Motor neuron (in vitro differentiated cells): ENCODE measurements at regions not wholly inside any gene's neighbourhood (a gene's known extent, or its start where the extent isn't known, plus 50 kb on each side); places are given as distances from the start of the nearest gene placed in this dataset.

Experiments used
- ATAC-seq, 8 experiments: fragments of 200-7000 bp; cut with Tn5 transposase; replicated peaks in 6 of 8; 2 replicates each; pipeline ENCODE4 v1.8.0; 2021; ENCODE audit warnings: mild to moderate bottlenecking in 8 of 8, moderate library complexity in 8 of 8
- H3K27ac ChIP-seq, 2 donors: fragments of 250-450 bp; sonication (Bioruptor Pico); 2 replicates each; pipeline ENCODE4 v1.9.0; 2021; ENCODE audit warnings: antibody characterized with exemption in 2 of 2, mild to moderate bottlenecking in 2 of 2, moderate library complexity in 1 of 2
- H3K4me1 ChIP-seq, 2 donors: fragments of 250-450 bp; sonication (Bioruptor Pico); replicated peaks in 1 of 2; 2 replicates each; pipeline ENCODE4 v1.6.1; 2021; ENCODE audit warnings: antibody characterized with exemption in 2 of 2, mild to moderate bottlenecking in 2 of 2, moderate library complexity in 1 of 2
- H3K4me3 ChIP-seq, 5 donors: fragments of 250-450 bp; sonication (Bioruptor Pico); 2 replicates each; pipeline ENCODE4 v1.9.0; 2021; ENCODE audit warnings: antibody characterized with exemption in 5 of 5, mild to moderate bottlenecking in 5 of 5, moderate library complexity in 4 of 5
- WGBS, 10 experiments: fragments of 450-650 bp; shearing (Covaris generic); methylation state at CpG; one replicate each; pipeline ENCODE4 v1.0.0; 2022; 5-methylcytosine and 5-hydroxymethylcytosine counted together
- in situ Hi-C, 9 experiments: fragments of 400-800 bp; cut with MboI; loops; one replicate each; pipeline ENCODE4 v1.15.0; 2021; ENCODE audit warnings: low sequenced_read_pairs in 9 of 9, low pct_unique_long_range_greater_than_20kb in 2 of 9; ENCODE audit not compliant: unreplicated experiment in 9 of 9

GRCh38 chr18:60153376-60153775 is 219.2 kb downstream of the MC4R start:
- no peak overlapping the region for H3K4me3 ChIP-seq
- in situ Hi-C loops, result no loop called here
- WGBS, 10 experiments, result 67 to 100% (median 94%) methylated on average over 1 to 3 of the region's 3 CpGs
- no peak overlapping the region for H3K27ac ChIP-seq
- ATAC-seq, result no peak
- no peaks in the 10 kb centered on the region for H3K4me1 ChIP-seq

GRCh38 chr18:60149316-60149715 is 223.3 kb downstream of the MC4R start:
- 87 to 100% (median 95%) methylated on average over 2 to 5 of the region's 5 CpGs; no CpG with 5 or more reads in 4 of the 10 experiments for WGBS, 10 experiments
- in situ Hi-C loops, result no loop called here
- Histone ChIP-seq H3K27ac (no peak overlapping the region), H3K4me3 (no peak overlapping the region), H3K4me1 (peaks cover 3 to 10% of the 10 kb centered on the region in 2 donors)
- ATAC-seq, result no peak

- in situ Hi-C loops, result no loop called here
- no peak overlapping the region for H3K4me3 ChIP-seq
- H3K4me1 ChIP-seq, result peaks cover 3 to 10% of the 10 kb centered on the region in 2 donors
- H3K27ac ChIP-seq, result no peak overlapping the region
- no peak for ATAC-seq
- 7 to 81% (median 66%) methylated on average over 2 to 5 of the region's 5 CpGs; no CpG with 5 or more reads in 1 of the 10 experiments for WGBS, 10 experiments
Observed at GRCh38 chr18:60147323-60147722, 225.3 kb downstream of the MC4R start.

- in situ Hi-C loops, result no loop called here
- 68 to 100% (median 82%) methylated on average over 1 to 5 of the region's 11 CpGs; no CpG with 5 or more reads in 2 of the 10 experiments for WGBS, 10 experiments
- H3K27ac ChIP-seq, result no peak overlapping the region
- ATAC-seq, result no peak
- H3K4me3 ChIP-seq, result no peak overlapping the region
- peaks cover 3 to 10% of the 10 kb centered on the region in 2 donors for H3K4me1 ChIP-seq
Observed at GRCh38 chr18:60146220-60146960, 226.2 kb downstream of the MC4R start.

- peaks cover 3 to 10% of the 10 kb centered on the region in 2 donors for H3K4me1 ChIP-seq
- in situ Hi-C loops, result no loop called here
- no peak overlapping the region for H3K27ac ChIP-seq
- H3K4me3 ChIP-seq, result no peak overlapping the region
- WGBS, 10 experiments, result 40 to 90% (median 67%) methylated on average over 1 to 2 of the region's 2 CpGs; no CpG with 5 or more reads in 3 of the 10 experiments
- ATAC-seq, result no peak
Observed at GRCh38 chr18:60145776-60146175, 226.8 kb downstream of the MC4R start.

- 40 to 100% (median 80%) methylated on average over 1 of the region's 1 CpG; no CpG with 5 or more reads in 3 of the 10 experiments for WGBS, 10 experiments
- no peak overlapping the region for H3K27ac ChIP-seq
- in situ Hi-C loops, result no loop called here
- ATAC-seq, result no peak
- H3K4me1 ChIP-seq, result no peaks in the 10 kb centered on the region
- H3K4me3 ChIP-seq, result no peak overlapping the region
Observed at GRCh38 chr18:60134806-60135205, 235.0 kb downstream of the PMAIP1 start.

GRCh38 chr18:60130284-60130683 is 230.5 kb downstream of the PMAIP1 start:
- H3K4me1 ChIP-seq, result no peaks in the 10 kb centered on the region
- in situ Hi-C loops, result no loop called here
- ATAC-seq, result no peak
- no peak overlapping the region for H3K27ac ChIP-seq
- no peak overlapping the region for H3K4me3 ChIP-seq

- in situ Hi-C loops, result no loop called here
- 11 to 100% (median 93%) methylated on average over 1 of the region's 1 CpG; no CpG with 5 or more reads in 6 of the 10 experiments for WGBS, 10 experiments
- ATAC-seq, result no peak
- Histone ChIP-seq H3K4me1 (no peaks in the 10 kb centered on the region), H3K27ac (no peak overlapping the region), H3K4me3 (no peak overlapping the region)
Observed at GRCh38 chr18:60123031-60123430, 223.2 kb downstream of the PMAIP1 start.

- no peak for ATAC-seq
- in situ Hi-C loops, result no loop called here
Observed at GRCh38 chr18:60122339-60122738, 222.5 kb downstream of the PMAIP1 start.

GRCh38 chr18:60120231-60120750 is 220.5 kb downstream of the PMAIP1 start:
- in situ Hi-C loops, result no loop called here
- ATAC-seq, result no peak
- WGBS, 10 experiments, result 51 to 100% (median 72%) methylated on average over 2 to 4 of the region's 5 CpGs; no CpG with 5 or more reads in 1 of the 10 experiments

More at GRCh38 chr18:60122339-60122738, 222.5 kb downstream of the PMAIP1 start:
- H3K4me1 ChIP-seq, result no peaks in the 10 kb centered on the region
- H3K4me3 ChIP-seq, result no peak overlapping the region
- H3K27ac ChIP-seq, result no peak overlapping the region

GRCh38 chr18:60117321-60117720 is 217.5 kb downstream of the PMAIP1 start:
- in situ Hi-C loops, result no loop called here
- no peak for ATAC-seq
- Histone ChIP-seq H3K27ac (no peak overlapping the region), H3K4me1 (no peaks in the 10 kb centered on the region), H3K4me3 (no peak overlapping the region)
- WGBS, 10 experiments, result 30 to 78% (median 51%) methylated on average over 2 to 6 of the region's 6 CpGs; no CpG with 5 or more reads in 1 of the 10 experiments

More at GRCh38 chr18:60120231-60120750, 220.5 kb downstream of the PMAIP1 start:
- no peak overlapping the region for H3K27ac ChIP-seq
- H3K4me1 ChIP-seq, result no peaks in the 10 kb centered on the region
- H3K4me3 ChIP-seq, result no peak overlapping the region

- Histone ChIP-seq H3K27ac (no peak overlapping the region), H3K4me1 (no peaks in the 10 kb centered on the region), H3K4me3 (no peak overlapping the region)
- in situ Hi-C loops, result no loop called here
- no peak for ATAC-seq
Observed at GRCh38 chr18:60113396-60113795, 213.6 kb downstream of the PMAIP1 start.

- ATAC-seq, result no peak
- Histone ChIP-seq H3K4me3 (no peak overlapping the region), H3K27ac (no peak overlapping the region), H3K4me1 (no peaks in the 10 kb centered on the region)
- in situ Hi-C loops, result no loop called here
- 62 to 100% (median 92%) methylated on average over 1 to 4 of the region's 5 CpGs; no CpG with 5 or more reads in 2 of the 10 experiments for WGBS, 10 experiments
Observed at GRCh38 chr18:60112369-60112768, 212.6 kb downstream of the PMAIP1 start.

- peak in 1 of 8 experiments; percentile 94 for ATAC-seq
- WGBS, 10 experiments, result 10 to 100% (median 91%) methylated on average over 1 to 2 of the region's 2 CpGs; no CpG with 5 or more reads in 1 of the 10 experiments
- Histone ChIP-seq H3K27ac (no peak overlapping the region), H3K4me3 (no peak overlapping the region), H3K4me1 (no peaks in the 10 kb centered on the region)
- in situ Hi-C loops, result no loop called here
Observed at GRCh38 chr18:60111525-60111924, 211.7 kb downstream of the PMAIP1 start.
